HG03045 (cell line): ENCODE measurements at regions not wholly inside any gene's neighbourhood (a gene's known extent, or its start where the extent isn't known, plus 50 kb on each side); places are given as distances from the start of the nearest gene placed in this dataset.

Experiments used
- ATAC-seq: cut with Tn5 transposase; IDR thresholded peaks from one replicate; pipeline ENCODE4 v1.9.1; 2021; ENCODE audit warnings: mild to moderate bottlenecking, moderate library complexity; ENCODE audit not compliant: unreplicated experiment

- ATAC-seq, result no peak
Observed at GRCh38 chr5:7955476-7955875, 86.5 kb downstream of the MTRR start.

GRCh38 chr5:7957329-7957728, 88.4 kb downstream of the MTRR start:
- ATAC-seq, result no peak

GRCh38 chr5:7960142-7960541, 91.2 kb downstream of the MTRR start:
- no peak for ATAC-seq

- no peak for ATAC-seq
Observed at GRCh38 chr5:7961540-7961939, 92.6 kb downstream of the MTRR start.

GRCh38 chr5:7970816-7971215, 101.9 kb downstream of the MTRR start:
- ATAC-seq, result peak; percentile 49

GRCh38 chr5:7976411-7977190, 107.7 kb downstream of the MTRR start:
- no peak for ATAC-seq

GRCh38 chr5:7978114-7978513, 109.2 kb downstream of the MTRR start:
- ATAC-seq, result no peak

GRCh38 chr5:7978991-7979390, 110.0 kb downstream of the MTRR start:
- no peak for ATAC-seq

GRCh38 chr5:7980881-7981280, 111.9 kb downstream of the MTRR start:
- ATAC-seq, result no peak

- no peak for ATAC-seq
Observed at GRCh38 chr5:7983433-7983832, 114.5 kb downstream of the MTRR start.

- no peak for ATAC-seq
Observed at GRCh38 chr5:7991125-7991821, 122.3 kb downstream of the MTRR start.

- no peak for ATAC-seq
Observed at GRCh38 chr5:7995688-7996294, 126.8 kb downstream of the MTRR start.

- ATAC-seq, result no peak
Observed at GRCh38 chr5:8005416-8005815, 136.5 kb downstream of the MTRR start.

- ATAC-seq, result no peak
Observed at GRCh38 chr5:8012131-8012977, 143.4 kb downstream of the MTRR start.

GRCh38 chr5:8013948-8014710, 145.2 kb downstream of the MTRR start:
- ATAC-seq, result no peak

GRCh38 chr5:8019719-8020218, 150.8 kb downstream of the MTRR start:
- ATAC-seq, result no peak

- no peak for ATAC-seq
Observed at GRCh38 chr5:8020861-8021514, 152.0 kb downstream of the MTRR start.

GRCh38 chr5:8028243-8028642, 159.3 kb downstream of the MTRR start:
- no peak for ATAC-seq

- ATAC-seq, result no peak
Observed at GRCh38 chr5:8033261-8033660, 164.3 kb downstream of the MTRR start.

- no peak for ATAC-seq
Observed at GRCh38 chr5:8034852-8035251, 165.9 kb downstream of the MTRR start.
